Liver (tissue), 7 donors: ENCODE measurements at regions not wholly inside any gene's neighbourhood (a gene's known extent, or its start where the extent isn't known, plus 50 kb on each side); places are given as distances from the start of the nearest gene placed in this dataset.

Experiments used
- DNase-seq: peaks from one replicate; pipeline ENCODE4 v3.0.0-alpha.2; 2017; ENCODE audit warnings: low spot score
- H3K27ac ChIP-seq, 2 donors: one replicate each; pipeline ENCODE4 v1.7.0; 2013; ENCODE audit warnings: inconsistent platforms in 2 of 2, low read length in 2 of 2, control low read depth in 1 of 2, low read depth in 1 of 2, mild to moderate bottlenecking in 1 of 2
- H3K27me3 ChIP-seq, 4 donors: one replicate each; pipeline versions ENCODE4 v1.6.1 to v1.7.0; 2013; ENCODE audit warnings: low read length in 3 of 4, inconsistent platforms in 1 of 4, mild to moderate bottlenecking in 1 of 4, moderate library complexity in 1 of 4; ENCODE audit not compliant: control insufficient read depth in 4 of 4, insufficient read depth in 4 of 4
- H3K36me3 ChIP-seq, 4 donors: one replicate each; pipeline versions ENCODE4 v1.6.1 to v1.7.0; 2013; ENCODE audit warnings: low read length in 3 of 4, mild to moderate bottlenecking in 3 of 4, low read depth in 1 of 4, moderate library complexity in 1 of 4; ENCODE audit not compliant: control insufficient read depth in 4 of 4, insufficient read depth in 3 of 4
- H3K4me1 ChIP-seq, 4 donors: one replicate each; pipeline versions ENCODE4 v1.6.1 to v1.7.0; 2013; ENCODE audit warnings: low read length in 3 of 4, mild to moderate bottlenecking in 3 of 4, moderate library complexity in 1 of 4; ENCODE audit not compliant: control insufficient read depth in 4 of 4, insufficient read depth in 4 of 4
- H3K4me3 ChIP-seq, 3 donors: one replicate each; pipeline versions ENCODE4 v1.6.1 to v1.7.0; 2013; ENCODE audit warnings: low read length in 3 of 3, control low read depth in 1 of 3, low read depth in 1 of 3, mild to moderate bottlenecking in 1 of 3
- H3K9ac ChIP-seq, 2 donors: one replicate each; pipeline ENCODE4 v1.7.0; 2013; ENCODE audit warnings: low read length in 2 of 2, mild to moderate bottlenecking in 2 of 2, moderate library complexity in 2 of 2, control low read depth in 1 of 2, low read depth in 1 of 2
- H3K9me3 ChIP-seq, 4 donors: one replicate each; pipeline versions ENCODE4 v1.6.1 to v1.7.0; 2013; ENCODE audit warnings: low read length in 3 of 4; ENCODE audit not compliant: control insufficient read depth in 4 of 4
- EGR1 ChIP-seq, 2 donors: IDR thresholded peaks; 2 replicates each; pipeline ENCODE4 v1.6.1; 2016 to 2018; ENCODE audit warnings: antibody characterized with exemption in 2 of 2, low read depth in 2 of 2
- FOXA2 ChIP-seq: IDR thresholded peaks from 2 replicates; pipeline ENCODE4 v1.6.1; 2016; ENCODE audit warnings: antibody characterized with exemption
- GABPA ChIP-seq, 2 donors: IDR thresholded peaks in 1 of 2; conservative IDR thresholded peaks in 1 of 2; 2 replicates each; pipeline ENCODE4 v1.6.1; 2016; ENCODE audit warnings: antibody characterized with exemption in 2 of 2, mild to moderate bottlenecking in 1 of 2, moderate library complexity in 1 of 2
- HNF4A ChIP-seq, 2 donors: conservative IDR thresholded peaks; 2 replicates each; pipeline ENCODE4 v1.6.1; 2016; ENCODE audit warnings: antibody characterized with exemption in 2 of 2, mild to moderate bottlenecking in 2 of 2
- JUND ChIP-seq, 2 donors: IDR thresholded peaks; 2 replicates each; pipeline ENCODE4 v1.6.1; 2016; ENCODE audit warnings: antibody characterized with exemption in 2 of 2
- NR2F2 ChIP-seq: IDR thresholded peaks from 2 replicates; pipeline ENCODE4 v1.6.1; 2016; ENCODE audit warnings: antibody characterized with exemption
- RAD21 ChIP-seq, 2 donors: IDR thresholded peaks; 2 replicates each; pipeline ENCODE4 v1.6.1; 2016; ENCODE audit warnings: antibody characterized with exemption in 2 of 2, mild to moderate bottlenecking in 2 of 2
- RXRA ChIP-seq, 2 donors: IDR thresholded peaks; 2 replicates each; pipeline ENCODE4 v1.6.1; 2017 to 2018; ENCODE audit warnings: antibody characterized with exemption in 2 of 2, mild to moderate bottlenecking in 1 of 2
- SP1 ChIP-seq: IDR thresholded peaks from 2 replicates; pipeline ENCODE4 v1.6.1; 2018; ENCODE audit warnings: antibody characterized with exemption, mild to moderate bottlenecking
- TAF1 ChIP-seq: conservative IDR thresholded peaks from 2 replicates; pipeline ENCODE4 v1.6.1; 2016; ENCODE audit warnings: antibody characterized with exemption, mild to moderate bottlenecking
- TF ChIP-seq, protein P1 (sequence below): IDR thresholded peaks from 2 replicates; pipeline ENCODE4 v1.6.1; 2016; ENCODE audit warnings: antibody characterized with exemption, mild to moderate bottlenecking
- TF ChIP-seq, protein P2 (sequence below): IDR thresholded peaks from 2 replicates; pipeline ENCODE4 v1.6.1; 2016; ENCODE audit warnings: antibody characterized with exemption
- TF ChIP-seq, protein P3 (sequence below): IDR thresholded peaks from 2 replicates; pipeline ENCODE4 v1.6.1; 2016; ENCODE audit warnings: antibody characterized with exemption
- TF ChIP-seq, protein P4 (sequence below): fragments of 150-350 bp; IDR thresholded peaks from 2 replicates; pipeline ENCODE4 v1.5.1; 2017; ENCODE audit warnings: improper control_type of control experiment, low read depth, low read length; ENCODE audit not compliant: missing input control
- TF ChIP-seq, protein P5 (sequence below): IDR thresholded peaks from 2 replicates; pipeline ENCODE4 v1.6.1; 2016; ENCODE audit warnings: antibody characterized with exemption
- donor health status: healthy.
- donor health status: healthy.
- donor health status: healthy.
- donor health status: healthy.

DNA sequence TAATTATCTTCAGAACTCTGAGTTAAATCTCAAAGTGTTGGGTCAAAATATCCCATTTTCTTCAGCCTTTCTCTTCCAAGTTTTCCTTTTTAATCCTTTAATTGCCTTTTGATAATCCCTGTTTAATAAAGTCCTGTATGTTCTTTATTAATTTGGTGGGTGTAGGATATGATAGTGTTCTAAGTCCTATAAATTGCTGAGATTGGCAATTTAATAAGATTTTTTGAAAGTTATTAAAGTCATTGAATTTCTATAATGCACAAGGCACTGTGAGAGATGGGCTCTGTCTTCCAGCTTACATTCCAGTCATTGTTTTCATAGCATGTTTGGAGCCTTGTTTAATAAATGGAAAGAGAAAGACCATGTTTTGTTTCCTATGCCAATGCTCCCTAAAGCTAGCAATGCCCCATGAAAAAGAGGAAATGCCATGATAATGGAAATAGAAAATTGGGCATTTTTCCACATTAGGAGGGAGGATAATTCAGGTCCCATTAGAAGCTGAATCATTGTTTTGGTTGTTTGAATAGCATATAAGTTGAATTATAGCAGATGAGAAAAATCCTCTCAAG is 404.8 kb downstream of the CD109 start (continued):
- TF ChIP-seq, protein P1, sequence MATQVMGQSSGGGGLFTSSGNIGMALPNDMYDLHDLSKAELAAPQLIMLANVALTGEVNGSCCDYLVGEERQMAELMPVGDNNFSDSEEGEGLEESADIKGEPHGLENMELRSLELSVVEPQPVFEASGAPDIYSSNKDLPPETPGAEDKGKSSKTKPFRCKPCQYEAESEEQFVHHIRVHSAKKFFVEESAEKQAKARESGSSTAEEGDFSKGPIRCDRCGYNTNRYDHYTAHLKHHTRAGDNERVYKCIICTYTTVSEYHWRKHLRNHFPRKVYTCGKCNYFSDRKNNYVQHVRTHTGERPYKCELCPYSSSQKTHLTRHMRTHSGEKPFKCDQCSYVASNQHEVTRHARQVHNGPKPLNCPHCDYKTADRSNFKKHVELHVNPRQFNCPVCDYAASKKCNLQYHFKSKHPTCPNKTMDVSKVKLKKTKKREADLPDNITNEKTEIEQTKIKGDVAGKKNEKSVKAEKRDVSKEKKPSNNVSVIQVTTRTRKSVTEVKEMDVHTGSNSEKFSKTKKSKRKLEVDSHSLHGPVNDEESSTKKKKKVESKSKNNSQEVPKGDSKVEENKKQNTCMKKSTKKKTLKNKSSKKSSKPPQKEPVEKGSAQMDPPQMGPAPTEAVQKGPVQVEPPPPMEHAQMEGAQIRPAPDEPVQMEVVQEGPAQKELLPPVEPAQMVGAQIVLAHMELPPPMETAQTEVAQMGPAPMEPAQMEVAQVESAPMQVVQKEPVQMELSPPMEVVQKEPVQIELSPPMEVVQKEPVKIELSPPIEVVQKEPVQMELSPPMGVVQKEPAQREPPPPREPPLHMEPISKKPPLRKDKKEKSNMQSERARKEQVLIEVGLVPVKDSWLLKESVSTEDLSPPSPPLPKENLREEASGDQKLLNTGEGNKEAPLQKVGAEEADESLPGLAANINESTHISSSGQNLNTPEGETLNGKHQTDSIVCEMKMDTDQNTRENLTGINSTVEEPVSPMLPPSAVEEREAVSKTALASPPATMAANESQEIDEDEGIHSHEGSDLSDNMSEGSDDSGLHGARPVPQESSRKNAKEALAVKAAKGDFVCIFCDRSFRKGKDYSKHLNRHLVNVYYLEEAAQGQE, result no peak
- TF ChIP-seq GABPA (IDR thresholded peaks at IDR 0.05 in 1 of 2, conservative IDR thresholded peaks at IDR 0.05 in 1 of 2) (no peak), RAD21 (IDR thresholded peaks at IDR 0.05) (no peak), EGR1 (IDR thresholded peaks at IDR 0.05; ENCODE audit: low read depth in 2 of 2) (no peak)
- TF ChIP-seq, protein P2, sequence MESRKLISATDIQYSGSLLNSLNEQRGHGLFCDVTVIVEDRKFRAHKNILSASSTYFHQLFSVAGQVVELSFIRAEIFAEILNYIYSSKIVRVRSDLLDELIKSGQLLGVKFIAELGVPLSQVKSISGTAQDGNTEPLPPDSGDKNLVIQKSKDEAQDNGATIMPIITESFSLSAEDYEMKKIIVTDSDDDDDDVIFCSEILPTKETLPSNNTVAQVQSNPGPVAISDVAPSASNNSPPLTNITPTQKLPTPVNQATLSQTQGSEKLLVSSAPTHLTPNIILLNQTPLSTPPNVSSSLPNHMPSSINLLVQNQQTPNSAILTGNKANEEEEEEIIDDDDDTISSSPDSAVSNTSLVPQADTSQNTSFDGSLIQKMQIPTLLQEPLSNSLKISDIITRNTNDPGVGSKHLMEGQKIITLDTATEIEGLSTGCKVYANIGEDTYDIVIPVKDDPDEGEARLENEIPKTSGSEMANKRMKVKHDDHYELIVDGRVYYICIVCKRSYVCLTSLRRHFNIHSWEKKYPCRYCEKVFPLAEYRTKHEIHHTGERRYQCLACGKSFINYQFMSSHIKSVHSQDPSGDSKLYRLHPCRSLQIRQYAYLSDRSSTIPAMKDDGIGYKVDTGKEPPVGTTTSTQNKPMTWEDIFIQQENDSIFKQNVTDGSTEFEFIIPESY, result no peak

DNA sequence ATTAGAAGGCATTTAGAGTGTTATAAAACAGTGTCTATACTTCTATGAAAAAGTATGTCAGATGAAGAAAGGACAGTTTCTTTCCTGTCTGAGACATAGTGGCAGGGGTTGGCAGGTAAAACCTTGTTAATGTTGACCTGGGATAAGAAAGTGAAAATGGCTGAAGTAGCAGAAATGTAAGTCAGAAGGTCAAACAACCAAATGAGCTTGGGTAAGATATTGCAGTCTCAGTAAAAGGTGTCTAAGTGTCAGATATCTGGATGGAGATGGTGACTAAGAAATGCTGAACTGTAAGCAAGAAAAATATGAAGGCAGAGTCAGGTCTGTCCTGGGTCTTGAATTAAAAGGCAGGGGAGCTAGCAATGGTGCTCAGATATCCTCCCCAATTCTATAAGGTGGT is 400.3 kb downstream of the CD109 start:
- peaks cover 0 to 5% (median 2%) of the 10 kb centered on the region in 4 donors for H3K4me1 ChIP-seq
- no peak overlapping the region for H3K9ac ChIP-seq
- H3K27me3 ChIP-seq, result no peaks in the 10 kb centered on the region
- no peaks in the 10 kb centered on the region for H3K36me3 ChIP-seq
- TF ChIP-seq JUND (IDR thresholded peaks at IDR 0.05) (no peak), TAF1 (no peak), RXRA (IDR thresholded peaks at IDR 0.05) (no peak), GABPA (IDR thresholded peaks at IDR 0.05 in 1 of 2, conservative IDR thresholded peaks at IDR 0.05 in 1 of 2) (no peak), SP1 (no peak), RAD21 (IDR thresholded peaks at IDR 0.05) (no peak), HNF4A (conservative IDR thresholded peaks at IDR 0.05) (no peak), NR2F2 (no peak), FOXA2 (no peak), EGR1 (IDR thresholded peaks at IDR 0.05; ENCODE audit: low read depth in 2 of 2) (no peak)
- TF ChIP-seq, protein P1, result no peak
- TF ChIP-seq, protein P3, sequence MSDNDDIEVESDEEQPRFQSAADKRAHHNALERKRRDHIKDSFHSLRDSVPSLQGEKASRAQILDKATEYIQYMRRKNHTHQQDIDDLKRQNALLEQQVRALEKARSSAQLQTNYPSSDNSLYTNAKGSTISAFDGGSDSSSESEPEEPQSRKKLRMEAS, result no peak
- TF ChIP-seq, protein P4, sequence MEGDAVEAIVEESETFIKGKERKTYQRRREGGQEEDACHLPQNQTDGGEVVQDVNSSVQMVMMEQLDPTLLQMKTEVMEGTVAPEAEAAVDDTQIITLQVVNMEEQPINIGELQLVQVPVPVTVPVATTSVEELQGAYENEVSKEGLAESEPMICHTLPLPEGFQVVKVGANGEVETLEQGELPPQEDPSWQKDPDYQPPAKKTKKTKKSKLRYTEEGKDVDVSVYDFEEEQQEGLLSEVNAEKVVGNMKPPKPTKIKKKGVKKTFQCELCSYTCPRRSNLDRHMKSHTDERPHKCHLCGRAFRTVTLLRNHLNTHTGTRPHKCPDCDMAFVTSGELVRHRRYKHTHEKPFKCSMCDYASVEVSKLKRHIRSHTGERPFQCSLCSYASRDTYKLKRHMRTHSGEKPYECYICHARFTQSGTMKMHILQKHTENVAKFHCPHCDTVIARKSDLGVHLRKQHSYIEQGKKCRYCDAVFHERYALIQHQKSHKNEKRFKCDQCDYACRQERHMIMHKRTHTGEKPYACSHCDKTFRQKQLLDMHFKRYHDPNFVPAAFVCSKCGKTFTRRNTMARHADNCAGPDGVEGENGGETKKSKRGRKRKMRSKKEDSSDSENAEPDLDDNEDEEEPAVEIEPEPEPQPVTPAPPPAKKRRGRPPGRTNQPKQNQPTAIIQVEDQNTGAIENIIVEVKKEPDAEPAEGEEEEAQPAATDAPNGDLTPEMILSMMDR, result no peak
- TF ChIP-seq, protein P5, sequence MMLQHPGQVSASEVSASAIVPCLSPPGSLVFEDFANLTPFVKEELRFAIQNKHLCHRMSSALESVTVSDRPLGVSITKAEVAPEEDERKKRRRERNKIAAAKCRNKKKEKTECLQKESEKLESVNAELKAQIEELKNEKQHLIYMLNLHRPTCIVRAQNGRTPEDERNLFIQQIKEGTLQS, result no peak
- H3K9me3 ChIP-seq, result no peaks in the 10 kb centered on the region
- H3K4me3 ChIP-seq, result no peak overlapping the region
- H3K27ac ChIP-seq, result no peak overlapping the region
- DNase-seq, result no peak
